Prostate gland (tissue), 2 donors: ENCODE measurements at regions not wholly inside any gene's neighbourhood (a gene's known extent, or its start where the extent isn't known, plus 50 kb on each side); places are given as distances from the start of the nearest gene placed in this dataset.

ENCODE experiments used
- DNase-seq: peaks from one replicate; pipeline ENCODE4 v3.0.0-alpha.2; 2019; ENCODE audit warnings: low spot score
- H3K27ac ChIP-seq, 2 donors: fragments of 200-600 bp; sonication (generic); 2 replicates each; pipeline ENCODE4 v1.5.1; 2017 to 2019
- H3K27me3 ChIP-seq: fragments of 200-600 bp; sonication (generic); replicated peaks from 2 replicates; pipeline ENCODE4 v1.5.1; 2019; ENCODE audit not compliant: insufficient read depth
- H3K36me3 ChIP-seq, 2 donors: fragments of 200-600 bp; sonication (generic); 1 replicate in 1 of 2; 2 replicates in 1 of 2; pipeline versions ENCODE4 v1.5.1 to v1.8.1; 2017 to 2019
- H3K4me1 ChIP-seq: fragments of 200-600 bp; sonication (generic); replicated peaks from 2 replicates; pipeline ENCODE4 v1.5.1; 2019
- H3K4me3 ChIP-seq, 2 donors: fragments of 200-600 bp; sonication (generic); 2 replicates each; pipeline ENCODE4 v1.5.1; 2017 to 2019
- H3K9me3 ChIP-seq: fragments of 200-600 bp; sonication (generic); 2 replicates; pipeline ENCODE4 v1.5.1; 2017
- CTCF ChIP-seq, 4 experiments: fragments of 200-600 bp in 2 of 4; fragments of 450-650 bp in 2 of 4; sonication (generic) in 2 of 4; IDR thresholded peaks; 1 replicate in 3 of 4; 2 replicates in 1 of 4; pipeline ENCODE4 v1.5.1; 2016 to 2019; ENCODE audit warnings: antibody characterized with exemption in 4 of 4, mild to moderate bottlenecking in 2 of 4, moderate library complexity in 2 of 4
- POLR2A ChIP-seq: fragments of 450-650 bp; IDR thresholded peaks from one replicate; pipeline ENCODE4 v1.6.1; 2016; ENCODE audit warnings: antibody characterized with exemption, mild to moderate bottlenecking
- POLR2AphosphoS5 ChIP-seq: sonication (generic); formaldehyde crosslinking; IDR thresholded peaks from one replicate; pipeline ENCODE4 v1.6.1; 2017; ENCODE audit warnings: antibody characterized with exemption
- WGBS: methylation state at CpG from one replicate; pipeline ENCODE4 v1.1.5; 2018; 5-methylcytosine and 5-hydroxymethylcytosine counted together
- intact Hi-C: fragments of 100-400 bp; cut with DNase I; formaldehyde crosslinking; loops from one replicate; pipeline ENCODE4 v1.14.2; 2022

GRCh38 chr3:104738271-104738670, 628.4 kb upstream of the ALCAM start:
- intact Hi-C loops, result no loop called here
- DNase-seq, result no peak
- Histone ChIP-seq H3K27me3 (no peaks in the 10 kb centered on the region), H3K4me3 (no peak overlapping the region), H3K4me1 (no peaks in the 10 kb centered on the region), H3K9me3 (no peaks in the 10 kb centered on the region), H3K27ac (no peak overlapping the region), H3K36me3 (no peaks in the 10 kb centered on the region)
- WGBS, result 91% methylated on average over 2 of the region's 2 CpGs
- TF ChIP-seq CTCF (IDR thresholded peaks at IDR 0.05), result no peak
- no peak for TF ChIP-seq POLR2AphosphoS5
- no peak for TF ChIP-seq POLR2A

GRCh38 chr3:104740874-104741379, 625.8 kb upstream of the ALCAM start:
- Histone ChIP-seq H3K4me3 (no peak overlapping the region), H3K4me1 (no peaks in the 10 kb centered on the region), H3K9me3 (no peaks in the 10 kb centered on the region), H3K27ac (no peak overlapping the region), H3K36me3 (no peaks in the 10 kb centered on the region), H3K27me3 (no peaks in the 10 kb centered on the region)
- no peak for DNase-seq
- intact Hi-C loops, result no loop called here
- TF ChIP-seq CTCF (IDR thresholded peaks at IDR 0.05) (no peak), POLR2AphosphoS5 (no peak)
- WGBS, result 88% methylated on average over 3 of the region's 3 CpGs

- WGBS, result 82% methylated on average over 2 of the region's 2 CpGs
- intact Hi-C loops, result no loop called here
- DNase-seq, result no peak
- no peak overlapping the region for H3K27ac ChIP-seq
- TF ChIP-seq CTCF (IDR thresholded peaks at IDR 0.05) (no peak), POLR2AphosphoS5 (no peak), POLR2A (no peak)
- no peaks in the 10 kb centered on the region for H3K4me1 ChIP-seq
- H3K27me3 ChIP-seq, result no peaks in the 10 kb centered on the region
- no peak overlapping the region for H3K4me3 ChIP-seq
- no peaks in the 10 kb centered on the region for H3K9me3 ChIP-seq
- H3K36me3 ChIP-seq, result no peaks in the 10 kb centered on the region
These were observed 624.7 kb upstream of the ALCAM start for GRCh38 chr3:104742044-104742443.

GRCh38 chr3:104745313-104745712, 621.4 kb upstream of the ALCAM start:
- DNase-seq, result no peak
- no peaks in the 10 kb centered on the region for H3K4me1 ChIP-seq
- H3K36me3 ChIP-seq, result no peaks in the 10 kb centered on the region
- TF ChIP-seq POLR2A, result no peak
- TF ChIP-seq POLR2AphosphoS5, result no peak
- no peak for TF ChIP-seq CTCF (IDR thresholded peaks at IDR 0.05)
- 60% methylated on average over 3 of the region's 3 CpGs for WGBS
- intact Hi-C loops, result no loop called here
- H3K27ac ChIP-seq, result no peak overlapping the region
- H3K4me3 ChIP-seq, result no peak overlapping the region
- no peaks in the 10 kb centered on the region for H3K9me3 ChIP-seq
- H3K27me3 ChIP-seq, result no peaks in the 10 kb centered on the region

- H3K27me3 ChIP-seq, result no peaks in the 10 kb centered on the region
- H3K4me1 ChIP-seq, result no peaks in the 10 kb centered on the region
- no peak for DNase-seq
- no peak overlapping the region for H3K4me3 ChIP-seq
- no peak overlapping the region for H3K27ac ChIP-seq
- H3K36me3 ChIP-seq, result no peaks in the 10 kb centered on the region
- TF ChIP-seq POLR2AphosphoS5 (no peak), CTCF (IDR thresholded peaks at IDR 0.05) (no peak), POLR2A (no peak)
- intact Hi-C loops, result no loop called here
- H3K9me3 ChIP-seq, result no peaks in the 10 kb centered on the region
These were observed 620.7 kb upstream of the ALCAM start for GRCh38 chr3:104746056-104746455.
